DMS 273 (cell line): ENCODE measurements at regions not wholly inside any gene's neighbourhood (a gene's known extent, or its start where the extent isn't known, plus 50 kb on each side); places are given as distances from the start of the nearest gene placed in this dataset.
A peak's percentile ranks its signal among the peaks of the same experiment; 100 is the strongest.

Source experiments
- DNase-seq: peaks from one replicate; lab custom pipeline; 2025; ENCODE audit not compliant: unreplicated experiment; lab: John Stamatoyannopoulos, UW

DNA sequence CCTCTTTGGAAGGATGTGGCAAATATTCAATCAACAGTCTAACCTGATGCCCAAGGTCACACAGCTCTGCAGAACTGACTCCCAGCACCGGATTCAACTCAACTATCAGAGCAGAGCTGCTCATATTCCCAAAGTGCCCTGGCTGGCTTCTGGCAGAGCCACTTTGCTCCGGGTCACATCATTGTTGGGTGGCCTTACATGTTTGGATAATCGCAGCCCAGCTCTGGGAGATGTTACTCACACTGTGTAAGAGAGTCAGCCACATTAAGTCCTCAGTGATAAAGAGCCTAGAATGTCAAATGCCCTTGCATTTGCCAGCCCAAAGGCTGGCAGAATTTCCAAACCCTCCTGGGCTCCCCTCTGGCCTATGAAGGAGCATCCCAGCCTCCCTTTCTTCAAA is 79.8 kb upstream of the PDE1C start:
- no peak for DNase-seq

- DNase-seq, result peak; percentile 74
Observed at GRCh38 chr7:32147546-32148268, 77.5 kb upstream of the PDE1C start.

DNA sequence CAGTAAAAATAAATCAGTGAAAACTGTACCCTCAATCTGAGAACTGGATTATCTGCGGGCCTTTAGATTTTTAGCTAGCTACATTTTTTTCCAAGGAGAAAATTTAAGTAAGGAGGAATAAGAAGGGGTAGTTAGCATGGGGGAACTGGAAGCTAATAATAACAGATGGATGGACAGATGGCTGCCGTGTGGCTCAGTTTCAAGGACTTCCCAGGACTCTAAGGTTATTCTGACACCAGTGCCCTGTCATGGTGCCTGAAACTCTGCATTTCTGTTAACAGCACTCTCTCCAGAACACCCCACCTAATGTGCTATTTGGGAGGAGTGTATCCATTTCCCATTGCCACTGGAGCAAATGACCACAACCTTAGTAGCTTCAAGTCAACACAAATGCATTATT is 75.7 kb upstream of the PDE1C start:
- peak; percentile 94 for DNase-seq

DNA sequence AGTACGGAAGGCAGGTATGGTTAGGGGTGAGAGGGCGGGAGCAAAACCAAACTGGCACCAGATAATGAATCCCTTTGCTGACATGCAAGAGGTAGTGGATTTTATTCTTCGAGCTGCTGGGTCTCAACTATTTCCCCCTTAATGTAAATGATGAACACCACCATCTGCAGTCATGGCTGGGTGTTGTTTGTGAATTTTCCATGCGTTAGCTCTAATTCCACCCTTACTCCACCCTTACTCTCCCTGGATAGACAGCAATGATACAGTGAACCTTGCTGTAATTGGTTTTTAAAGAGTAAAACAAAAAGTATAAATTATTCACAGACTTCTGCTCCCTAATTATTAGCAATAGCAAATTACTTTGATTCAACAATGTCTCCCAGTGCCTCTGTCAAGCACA is 74.5 kb upstream of the PDE1C start:
- DNase-seq, result peak; percentile 75

GRCh38 chr7:32143301-32143700 is 73.1 kb upstream of the PDE1C start:
- DNase-seq, result no peak

DNA sequence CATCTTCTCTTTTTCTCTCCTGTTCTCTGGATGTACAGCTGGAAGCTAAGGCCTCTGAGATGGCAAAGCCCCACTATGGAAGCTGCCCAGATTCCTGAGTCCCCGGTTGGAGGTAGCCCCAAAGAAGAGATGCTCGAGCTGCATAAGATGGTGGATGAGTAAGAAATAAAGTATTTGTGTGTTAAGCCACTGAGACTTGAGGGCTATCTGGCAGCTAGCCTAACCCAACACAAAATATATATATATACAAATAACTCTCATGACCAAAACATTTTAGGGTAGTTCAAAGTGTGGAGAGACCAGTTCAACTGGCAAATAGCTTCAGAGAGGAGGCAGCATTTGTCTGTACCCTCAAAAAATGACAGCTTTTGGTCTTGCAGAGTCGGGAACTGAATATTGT is 72.4 kb upstream of the PDE1C start:
- DNase-seq, result no peak

GRCh38 chr7:32140210-32140939 is 70.2 kb upstream of the PDE1C start:
- DNase-seq, result peak; percentile 38

- no peak for DNase-seq
Observed at GRCh38 chr7:32137059-32137458, 66.9 kb upstream of the PDE1C start.

- DNase-seq, result no peak
Observed at GRCh38 chr7:32131091-32131490, 60.9 kb upstream of the PDE1C start.

- DNase-seq, result peak; percentile 56
Observed at GRCh38 chr7:32126843-32127242, 56.6 kb upstream of the PDE1C start.
